SIG-M5 treated with dmso at 0.1 percent for 504 hours (cell line): ENCODE measurements at regions not wholly inside any gene's neighbourhood (a gene's known extent, or its start where the extent isn't known, plus 50 kb on each side); places are given as distances from the start of the nearest gene placed in this dataset.

Experiments used
- DNase-seq: peaks from one replicate; lab custom pipeline; 2025; ENCODE audit not compliant: unreplicated experiment; lab: John Stamatoyannopoulos, UW

DNA sequence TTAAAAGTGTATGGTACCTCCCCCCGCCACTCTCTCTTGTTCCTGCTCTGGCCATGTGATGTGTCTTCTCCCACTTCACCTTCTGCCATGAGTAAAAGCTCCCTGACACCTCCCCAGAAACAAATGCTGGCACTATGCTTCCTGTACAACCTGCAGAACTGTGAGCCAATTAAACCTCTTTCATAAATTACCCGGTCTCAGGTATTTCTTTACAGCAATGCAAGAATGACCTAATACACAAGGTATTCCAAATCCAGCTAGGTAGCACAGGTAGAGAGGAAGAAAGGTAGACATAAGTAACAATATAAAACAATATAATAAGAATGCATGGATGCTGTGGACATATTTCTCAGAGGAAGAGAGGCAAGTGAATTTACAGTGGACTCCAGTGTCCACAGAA, 394.1 kb upstream of the ARID1B start:
- no peak for DNase-seq

DNA sequence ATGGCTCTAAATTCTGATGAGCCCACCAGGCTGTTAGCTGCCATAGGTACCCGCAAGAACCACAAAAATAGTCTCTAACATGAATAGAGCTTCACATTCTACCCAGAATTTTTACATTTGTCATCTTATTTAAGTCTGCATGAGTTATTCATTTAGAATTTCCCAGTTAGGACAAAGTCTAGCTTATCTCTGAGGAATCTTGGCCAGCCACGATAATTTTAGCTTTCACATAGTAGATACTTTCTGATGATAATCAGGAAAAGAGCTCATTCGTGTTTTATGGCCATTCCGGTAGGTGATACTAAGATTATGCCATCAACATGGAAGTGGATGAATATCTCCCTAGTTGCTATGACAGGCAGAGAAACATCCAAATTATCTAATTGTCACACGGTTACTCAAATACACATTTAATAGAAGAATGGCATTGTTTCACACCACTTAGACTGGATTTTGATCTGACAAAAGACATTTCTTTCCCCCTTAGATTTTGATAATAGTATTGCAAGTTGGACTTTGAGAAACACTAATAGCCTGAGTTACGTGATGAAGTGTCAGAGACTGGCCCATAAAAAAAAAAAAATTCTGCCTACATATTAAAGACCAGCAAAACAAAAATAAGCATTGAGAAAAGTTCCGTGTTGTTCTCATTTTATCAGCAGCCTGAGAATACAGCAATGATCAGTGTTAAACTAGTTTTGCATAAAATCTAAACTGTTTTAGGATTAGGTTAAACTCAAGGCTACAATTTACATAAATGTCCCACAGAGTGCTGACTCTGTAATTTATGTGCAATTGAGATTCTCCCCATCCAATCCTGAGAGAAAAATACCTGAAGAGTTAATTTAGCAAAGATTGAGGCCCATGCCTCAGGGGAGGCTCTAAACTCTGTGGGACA, 397.5 kb upstream of the ARID1B start:
- DNase-seq = no peak

DNA sequence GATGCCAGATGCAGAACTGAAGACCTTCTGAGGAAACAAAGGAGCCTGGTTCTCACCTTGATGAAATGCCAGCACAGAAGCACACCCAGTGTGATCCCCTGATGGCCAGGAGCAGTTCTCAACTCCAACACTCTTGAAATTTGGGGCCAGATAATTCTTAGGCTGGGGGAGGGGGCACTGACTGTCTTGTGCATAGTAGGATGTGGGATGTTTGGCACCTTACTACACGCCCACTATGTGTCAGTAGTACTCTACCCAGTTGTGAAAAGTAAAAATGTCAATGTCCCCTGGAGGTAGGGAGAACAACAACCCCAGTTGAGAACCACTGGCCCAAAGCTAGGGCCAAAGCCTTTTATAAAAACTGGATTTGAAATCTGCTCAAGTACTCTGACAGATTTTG, 398.3 kb upstream of the ARID1B start:
- DNase-seq = no peak

DNA sequence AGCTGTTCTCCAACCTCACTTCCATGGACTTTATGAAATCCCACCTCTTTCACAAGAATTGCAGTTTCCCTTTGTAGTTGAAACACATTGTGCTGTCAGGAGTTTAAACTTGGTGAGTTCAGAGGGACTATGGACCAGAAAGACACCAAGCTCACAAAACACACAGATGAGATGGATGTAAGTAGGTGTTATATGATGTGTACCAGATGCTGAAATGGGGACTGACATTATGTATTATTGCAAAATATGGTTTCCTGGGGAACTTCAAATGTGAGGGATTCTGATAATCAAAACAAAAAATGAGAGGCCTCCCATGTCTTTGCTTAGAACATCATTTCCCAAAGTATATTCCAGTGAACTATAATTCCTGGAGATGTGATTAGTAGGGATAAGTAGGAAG, 401.1 kb upstream of the ARID1B start:
- no peak for DNase-seq

DNA sequence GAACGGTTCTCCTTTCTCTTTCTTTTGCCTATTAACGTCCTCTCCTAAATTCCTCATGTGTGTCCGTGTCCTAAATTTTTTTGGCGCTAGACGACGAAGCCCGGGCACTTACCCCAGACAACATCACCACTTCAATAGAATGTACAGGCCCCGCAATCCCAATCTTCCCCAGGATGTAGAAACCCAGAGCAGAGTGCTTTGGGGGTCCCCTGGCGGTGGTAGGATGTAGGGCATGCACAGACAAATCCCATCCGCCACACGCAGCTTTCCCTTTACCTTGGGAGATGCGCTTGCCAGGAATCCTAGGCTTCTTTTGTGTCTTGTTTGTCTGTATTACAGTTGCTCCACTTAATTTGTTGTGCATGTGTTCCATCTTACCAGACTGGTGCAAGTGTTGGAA, 417.3 kb upstream of the ARID1B start:
- no peak for DNase-seq

DNA sequence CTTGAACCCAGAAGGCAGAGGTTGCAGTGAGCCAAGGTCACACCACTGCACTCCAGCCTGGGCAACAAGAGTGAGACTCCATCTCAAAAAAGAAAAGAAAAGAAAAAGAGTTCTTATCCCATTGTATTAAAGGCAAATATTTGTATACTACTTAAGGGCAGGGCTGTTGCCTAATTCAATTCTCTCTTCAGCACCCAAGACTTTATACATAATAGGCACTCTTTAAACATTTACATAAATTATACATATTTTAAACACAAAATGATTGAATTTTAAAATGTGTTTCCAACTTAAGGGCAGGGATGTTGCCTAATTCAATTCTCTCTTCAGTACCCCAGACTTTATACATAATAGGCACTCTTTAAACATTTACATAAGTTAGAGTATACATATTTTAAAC, 424.3 kb upstream of the ARID1B start:
- no peak for DNase-seq

DNA sequence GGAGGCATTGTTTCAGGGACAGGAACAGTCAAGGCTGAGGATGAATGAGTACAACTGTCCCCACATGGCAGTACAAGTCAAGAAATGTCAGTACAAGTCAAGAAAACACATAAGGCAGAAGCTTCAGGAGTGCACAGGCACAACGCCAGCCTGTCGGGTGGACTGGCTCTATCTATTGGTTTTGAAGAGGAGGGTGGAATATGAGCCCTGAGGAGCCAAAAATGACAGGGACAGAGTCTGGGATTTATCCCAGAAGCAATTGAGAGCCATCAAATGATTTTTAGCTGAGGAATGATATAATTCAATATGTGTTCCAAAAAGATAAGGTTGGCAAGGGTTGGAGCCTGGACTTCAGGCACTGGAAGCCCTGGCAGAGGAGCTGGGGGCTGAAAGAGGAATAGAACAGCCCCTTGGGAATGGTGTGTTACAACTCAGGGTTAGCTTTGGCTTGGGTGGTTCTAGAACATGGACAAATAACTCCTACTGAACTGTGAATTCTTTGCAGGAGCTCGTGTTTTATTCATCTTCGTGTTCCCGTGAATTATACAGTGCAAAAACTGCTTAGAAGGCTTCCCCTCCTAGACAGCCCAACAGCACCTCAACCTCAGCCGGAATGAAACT, 425.7 kb upstream of the ARID1B start:
- no peak for DNase-seq

DNA sequence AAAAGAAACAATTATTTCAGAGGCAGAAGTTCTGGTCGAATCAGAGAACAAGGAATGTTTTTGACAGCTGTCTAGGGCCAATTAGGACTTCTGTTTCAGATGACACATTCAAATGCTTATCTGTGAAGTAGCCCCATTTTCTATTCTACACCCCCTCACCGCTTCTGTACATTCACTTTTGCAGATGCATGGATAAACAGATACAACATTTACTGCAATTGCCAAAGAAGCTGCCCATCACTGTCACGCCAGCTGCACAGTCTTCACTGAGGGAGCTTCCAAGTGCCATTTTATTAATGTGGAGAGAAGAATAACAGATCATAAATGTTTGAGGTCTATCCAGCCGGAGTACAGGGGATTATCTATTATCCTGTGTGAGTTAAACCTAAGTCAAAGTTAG, 426.8 kb upstream of the ARID1B start:
- DNase-seq = no peak

DNA sequence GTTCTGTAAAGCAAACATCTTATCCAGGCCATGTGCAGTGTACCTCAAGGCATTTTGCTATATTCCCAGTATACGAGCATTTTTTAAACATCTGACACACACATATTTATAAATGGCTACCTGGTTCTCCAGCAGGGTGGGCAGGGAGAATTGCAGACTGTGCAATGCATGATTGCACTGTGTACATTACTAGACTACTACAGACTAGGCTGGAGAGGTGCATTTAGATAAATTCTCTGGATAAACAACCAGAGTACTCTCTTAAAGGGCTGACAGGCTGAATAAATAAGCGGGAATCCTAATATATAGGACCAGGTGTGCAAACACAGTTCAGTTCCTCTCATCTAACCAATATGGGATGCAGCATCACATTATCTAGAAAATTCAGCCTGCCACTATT, 428.3 kb upstream of the ARID1B start:
- DNase-seq = no peak

DNA sequence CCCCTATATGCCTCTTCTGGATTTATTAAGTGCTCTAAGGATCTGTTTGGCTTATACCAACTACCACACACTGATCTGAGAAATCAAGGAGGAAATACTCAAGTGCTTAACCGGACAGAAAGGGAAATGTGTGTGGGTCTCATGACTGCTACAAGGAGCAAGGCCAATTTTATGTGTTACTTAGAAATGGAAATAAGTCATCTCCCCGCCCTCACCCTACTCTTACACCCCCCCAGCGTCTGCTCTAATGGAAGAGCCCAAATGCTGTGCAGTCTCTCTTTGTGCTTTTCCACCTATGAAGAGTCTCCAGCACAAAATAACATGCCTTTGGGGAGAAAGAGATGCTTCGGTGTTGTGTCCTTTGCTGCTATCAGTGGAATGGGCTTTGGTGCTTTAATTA, 428.8 kb upstream of the ARID1B start:
- no peak for DNase-seq

DNA sequence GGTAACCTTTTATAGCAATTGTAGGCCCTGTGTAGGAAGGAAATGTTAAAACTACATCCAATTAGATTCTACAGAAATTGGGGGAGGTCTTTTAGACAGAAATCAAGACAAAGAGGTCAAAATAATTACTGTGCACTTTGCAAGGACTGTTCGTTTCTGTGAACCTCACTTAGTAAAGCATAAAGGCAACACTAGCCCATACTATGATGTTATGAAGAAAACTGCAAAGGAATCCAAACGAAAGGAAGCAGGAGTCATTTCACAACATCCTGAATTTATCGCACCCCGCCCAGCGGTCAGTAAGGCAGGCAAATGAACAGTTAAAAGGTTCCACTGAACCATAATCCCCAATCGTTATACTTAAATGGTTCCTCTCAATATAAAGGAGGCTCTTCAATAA, 429.5 kb upstream of the ARID1B start:
- DNase-seq = no peak

DNA sequence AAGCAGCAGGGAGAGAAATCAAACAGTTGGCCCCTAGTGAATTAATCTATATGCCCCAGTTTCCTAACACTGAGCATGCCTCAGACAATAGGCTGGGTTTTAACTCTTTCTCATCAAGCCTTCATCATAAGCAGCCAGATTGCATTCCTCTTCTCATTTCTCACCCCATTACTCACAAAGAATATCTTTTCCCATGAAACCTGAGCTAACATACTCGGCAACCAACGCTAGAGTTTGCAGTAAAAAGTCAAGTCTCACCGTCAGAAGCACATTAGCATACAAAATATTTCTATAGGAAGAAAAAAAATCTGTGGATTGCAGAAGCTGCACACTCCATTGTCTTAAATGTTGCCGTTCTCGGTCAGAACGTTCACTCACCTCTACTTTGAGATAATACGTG, 429.9 kb upstream of the ARID1B start:
- DNase-seq = no peak

DNA sequence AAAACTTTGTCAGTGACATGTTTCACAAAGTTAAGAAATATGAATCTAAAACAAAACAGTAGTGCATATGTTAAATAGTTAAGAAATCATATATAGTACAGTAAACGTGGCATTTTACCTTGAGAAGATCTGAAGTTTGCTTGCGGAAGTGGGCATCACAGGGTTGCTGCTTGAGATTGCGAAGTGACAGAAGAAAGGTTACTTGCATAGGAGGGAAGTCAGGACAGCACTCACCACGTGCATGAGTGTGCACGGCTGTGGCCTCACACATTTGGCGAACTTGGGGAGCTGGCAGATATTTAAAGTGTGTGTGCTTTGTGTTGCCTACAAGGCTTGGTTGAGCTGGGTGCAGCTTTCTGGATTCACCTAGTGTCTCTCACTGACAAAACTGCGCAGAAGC, 431.5 kb upstream of the ARID1B start:
- DNase-seq = no peak

DNA sequence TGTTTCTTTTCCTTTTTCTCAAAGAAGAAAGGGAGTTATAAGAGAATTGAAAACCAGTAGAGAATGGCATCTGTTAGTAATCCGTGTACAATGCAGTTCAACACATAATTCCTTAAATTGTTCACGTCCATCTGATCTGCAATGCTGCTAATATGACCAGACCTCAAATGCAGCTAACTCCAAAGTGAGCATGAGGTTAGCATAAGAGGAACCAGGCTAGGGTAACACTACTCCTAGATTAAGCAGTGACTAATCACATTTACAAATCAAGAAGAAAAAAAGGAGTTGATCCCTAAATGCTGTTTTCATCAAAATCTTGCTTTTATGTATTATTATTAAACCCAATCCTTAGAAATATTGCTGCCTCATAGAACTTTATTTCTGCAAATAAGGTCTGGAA, 432.7 kb upstream of the ARID1B start:
- DNase-seq = no peak

DNA sequence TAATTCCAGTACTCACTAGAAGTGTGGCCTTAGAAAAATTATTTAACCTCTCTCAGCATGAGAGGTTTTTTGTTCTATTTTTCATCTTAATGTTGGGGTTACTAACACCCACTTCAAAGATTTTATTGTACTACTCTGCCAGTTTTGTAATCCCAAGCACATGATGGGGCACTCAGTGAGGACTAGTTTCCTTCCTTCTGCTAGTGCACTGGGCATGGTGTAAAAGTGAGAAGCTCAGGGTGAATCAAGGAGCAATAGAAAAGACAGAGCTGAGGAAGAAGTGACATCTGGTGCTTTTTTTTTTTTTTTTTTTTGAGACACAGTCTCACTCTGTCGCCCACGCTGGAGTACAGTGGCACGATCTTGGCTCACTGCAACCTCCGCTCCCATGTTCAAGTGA, 439.4 kb upstream of the ARID1B start:
- no peak for DNase-seq

DNA sequence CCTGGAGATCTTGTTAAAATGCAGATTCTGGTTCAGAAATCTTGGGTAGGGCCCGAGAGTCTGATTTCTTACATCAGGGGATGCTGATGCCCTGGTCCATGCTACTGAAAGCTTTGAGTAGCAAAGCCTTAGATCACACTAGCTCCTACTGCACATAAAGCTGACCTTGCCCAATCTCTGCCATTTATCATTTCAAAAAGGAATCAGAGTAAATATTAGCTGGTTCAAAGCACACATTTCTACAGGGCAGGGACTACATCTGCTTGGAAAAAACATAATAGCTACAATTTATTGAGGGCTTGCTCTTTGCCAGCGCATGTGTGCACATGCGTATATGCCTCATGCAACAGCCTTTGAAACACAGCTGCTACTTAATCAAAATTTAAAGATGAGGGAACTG, 440.4 kb upstream of the ARID1B start:
- no peak for DNase-seq

DNA sequence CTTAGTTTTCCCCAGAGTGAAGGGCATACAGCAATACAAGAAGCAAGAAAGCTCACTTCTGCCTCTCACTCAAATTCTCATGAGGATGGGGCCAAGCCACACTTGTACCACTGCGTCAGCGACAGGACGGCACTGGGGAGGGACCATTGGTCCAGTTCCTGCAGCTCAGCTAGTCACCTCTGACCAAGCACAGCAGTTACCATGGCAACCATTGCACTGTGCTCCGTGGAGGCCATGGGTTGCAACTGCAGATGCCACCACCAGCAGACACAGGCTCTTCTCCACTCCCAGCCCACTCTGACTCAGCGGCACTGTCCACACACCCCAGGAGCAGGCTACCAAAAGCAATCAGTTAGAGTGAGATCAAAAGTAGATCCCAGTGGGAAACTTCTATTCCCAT, 441.1 kb upstream of the ARID1B start:
- no peak for DNase-seq

DNA sequence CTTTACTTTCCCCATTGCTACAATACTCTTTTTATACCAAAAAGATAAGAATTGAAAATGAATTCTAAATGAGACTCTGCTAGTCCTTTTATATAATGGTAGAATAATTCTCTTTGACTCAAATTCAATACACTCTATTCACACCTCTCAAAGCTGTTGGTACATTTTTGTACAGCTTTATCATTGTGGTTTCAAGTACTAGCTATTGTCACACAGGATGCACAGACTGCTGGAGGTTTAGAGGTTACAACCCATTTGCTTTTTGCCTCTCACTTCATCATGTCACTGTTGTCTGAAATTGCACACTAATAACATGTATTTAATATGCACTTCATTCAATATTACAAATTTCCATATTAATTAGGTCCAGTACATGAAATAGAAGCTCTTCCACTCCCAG, 442.2 kb upstream of the ARID1B start:
- DNase-seq = no peak

DNA sequence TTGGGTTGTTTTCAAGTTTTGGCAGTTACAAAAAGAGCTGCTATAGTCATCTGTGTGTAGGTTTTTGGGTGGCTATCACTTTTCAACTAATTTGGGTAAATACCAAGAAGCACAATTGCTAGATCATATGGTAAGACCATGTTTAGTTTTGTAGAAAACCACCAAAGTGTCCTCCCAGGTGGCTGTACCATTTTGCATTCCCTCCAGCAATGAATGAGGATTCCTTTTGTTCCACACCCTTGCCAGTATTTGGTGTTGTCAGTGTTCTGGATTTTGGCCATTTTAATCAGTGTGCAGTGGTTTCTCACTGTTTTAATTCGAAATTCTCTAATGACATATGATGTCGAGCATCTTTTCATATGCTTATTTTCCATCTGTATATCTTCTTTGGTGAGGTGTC, 457.5 kb upstream of the ARID1B start:
- no peak for DNase-seq

DNA sequence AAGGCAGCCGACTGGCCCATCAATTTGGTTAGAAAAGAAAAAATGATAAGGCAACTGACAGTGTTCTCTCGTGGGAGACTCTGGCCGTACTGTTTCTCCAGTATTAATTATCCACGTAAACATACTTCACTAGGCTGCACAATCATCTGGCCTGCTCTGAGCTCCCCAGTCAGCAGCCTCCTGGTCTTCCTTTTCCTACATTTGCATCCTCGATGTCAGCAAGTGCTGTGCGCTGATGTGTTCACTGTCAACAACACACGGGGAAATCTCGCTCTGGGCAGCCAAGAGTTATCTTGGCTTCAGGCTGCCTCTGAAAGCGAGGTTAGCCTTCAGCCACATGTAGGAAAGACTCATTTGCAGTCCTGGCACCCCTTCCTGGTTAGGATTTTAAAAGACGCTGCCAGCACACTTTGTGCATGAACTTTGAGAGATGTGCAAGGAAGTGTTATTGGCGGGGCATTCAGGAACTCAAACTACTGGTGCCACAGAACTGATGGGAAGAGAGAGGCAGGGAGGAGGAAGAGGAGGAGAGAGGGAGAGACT, 460.5 kb upstream of the ARID1B start:
- no peak for DNase-seq

DNA sequence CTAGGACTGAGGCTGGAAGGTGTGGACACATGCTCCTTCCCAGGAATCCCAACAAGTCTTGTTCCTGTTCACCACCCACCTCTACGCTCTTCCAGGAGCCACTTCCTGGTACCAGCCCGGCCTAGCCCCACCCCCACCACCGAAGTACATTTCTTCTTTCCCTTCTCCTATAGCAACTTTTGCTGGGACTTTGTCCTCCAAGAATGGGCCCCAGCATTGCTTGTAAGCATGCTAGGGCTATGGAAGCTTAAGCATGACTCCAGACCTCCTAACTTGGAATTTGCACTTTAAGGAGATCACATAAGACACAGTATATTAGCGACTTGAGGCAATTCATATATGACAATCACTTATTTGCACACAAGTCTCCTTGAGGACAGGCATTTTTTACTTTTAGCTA, 462.0 kb upstream of the ARID1B start:
- DNase-seq = no peak

DNA sequence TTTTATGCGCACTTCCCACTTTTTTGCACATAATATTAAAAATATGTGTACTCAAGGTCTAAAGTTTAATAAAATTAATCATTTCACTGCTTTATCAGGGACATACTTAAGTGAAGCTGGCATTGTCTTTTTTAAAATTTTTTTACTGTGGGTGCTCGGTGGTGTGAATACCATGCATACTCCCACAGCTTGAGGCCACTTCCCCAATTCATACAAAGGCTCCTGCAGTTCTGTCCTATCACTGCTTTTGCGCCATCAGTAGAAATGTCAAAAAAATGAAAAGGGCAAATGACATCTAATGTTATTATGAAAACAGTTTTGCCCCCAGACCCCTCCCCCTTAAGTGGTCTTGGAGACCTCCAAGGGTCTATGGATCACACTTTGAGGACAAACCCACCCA, 464.1 kb upstream of the ARID1B start:
- DNase-seq = no peak

DNA sequence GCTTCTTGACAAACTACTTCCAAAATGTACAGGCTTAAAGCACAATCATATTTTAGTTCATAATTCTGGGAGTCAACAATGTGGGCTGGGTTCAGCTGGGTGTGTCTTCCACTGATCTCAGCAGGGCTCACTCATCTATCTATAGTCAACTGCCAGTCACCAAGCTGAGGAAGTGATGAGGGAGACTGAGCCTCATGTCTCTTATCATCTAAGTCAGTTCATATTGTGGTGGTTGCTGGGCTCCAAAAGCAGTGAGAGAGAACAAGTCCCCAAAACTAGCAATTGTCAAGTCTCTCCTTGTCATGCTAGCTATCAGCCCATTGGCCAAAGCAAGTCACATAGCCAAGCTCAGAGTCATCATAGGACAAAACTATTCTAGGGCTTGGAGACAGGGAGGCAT, 465.9 kb upstream of the ARID1B start:
- no peak for DNase-seq
